GM12891 (cell line): ENCODE measurements at regions not wholly inside any gene's neighbourhood (a gene's known extent, or its start where the extent isn't known, plus 50 kb on each side); places are given as distances from the start of the nearest gene placed in this dataset.

ENCODE experiments used
- PAX5 ChIP-seq: IDR thresholded peaks from 2 replicates; pipeline ENCODE4 v1.6.1; 2011; ENCODE audit warnings: low read length, moderate library complexity, mild to moderate bottlenecking; ENCODE audit not compliant: insufficient read depth, severe bottlenecking
- POLR2A ChIP-seq: IDR thresholded peaks from 2 replicates; pipeline ENCODE4 v1.6.1; 2011; ENCODE audit warnings: low read depth, low read length, control low read depth
- POLR2AphosphoS5 ChIP-seq: IDR thresholded peaks from 2 replicates; pipeline ENCODE4 v1.6.1; 2011; ENCODE audit warnings: low read depth, low read length, control low read depth
- SPI1 ChIP-seq: IDR thresholded peaks from 2 replicates; pipeline ENCODE4 v1.6.1; 2011; ENCODE audit warnings: low read depth, low read length, control low read depth

DNA sequence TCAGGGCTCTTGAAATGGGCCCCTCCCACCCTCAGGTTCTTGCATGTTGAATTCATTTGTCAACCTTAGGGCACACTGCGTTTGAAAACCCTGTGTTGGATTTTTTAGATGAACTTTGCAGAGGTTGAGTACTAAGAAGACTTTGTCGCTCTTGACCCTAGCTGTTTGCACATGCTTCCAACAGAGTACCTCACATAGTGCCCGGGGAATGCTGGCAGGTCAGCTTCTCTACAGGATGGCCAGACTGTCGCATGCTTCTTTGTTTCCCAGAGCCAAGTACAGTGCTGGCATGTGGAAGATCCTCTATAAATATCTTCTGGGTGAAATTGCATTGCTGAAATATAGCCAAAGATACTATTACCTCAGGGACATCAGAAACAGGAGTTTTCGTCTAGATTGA lies 59.9 kb downstream of the FAT3 start:
- TF ChIP-seq POLR2AphosphoS5 (no peak), POLR2A (no peak), PAX5 (no peak), SPI1 (no peak)
